ENCODE measurements at regions not wholly inside any gene's neighbourhood (a gene's known extent, or its start where the extent isn't known, plus 50 kb on each side); places are given as distances from the start of the nearest gene placed in this dataset.
"Not testable (repeated sequence)": the region's sequence is repeated elsewhere in the genome, so short reads cannot be mapped to it uniquely, and the experiment has no call there.

GRCh38 chr4:179618966-179619365 is 2176.7 kb upstream of the AGA start:
- FAIRE-seq, result no peak

GRCh38 chr4:179624768-179625181 is 2182.5 kb upstream of the AGA start:
- no peak for FAIRE-seq

GRCh38 chr4:179625406-179625805 is 2183.2 kb upstream of the AGA start:
- FAIRE-seq, result no peak

DNA sequence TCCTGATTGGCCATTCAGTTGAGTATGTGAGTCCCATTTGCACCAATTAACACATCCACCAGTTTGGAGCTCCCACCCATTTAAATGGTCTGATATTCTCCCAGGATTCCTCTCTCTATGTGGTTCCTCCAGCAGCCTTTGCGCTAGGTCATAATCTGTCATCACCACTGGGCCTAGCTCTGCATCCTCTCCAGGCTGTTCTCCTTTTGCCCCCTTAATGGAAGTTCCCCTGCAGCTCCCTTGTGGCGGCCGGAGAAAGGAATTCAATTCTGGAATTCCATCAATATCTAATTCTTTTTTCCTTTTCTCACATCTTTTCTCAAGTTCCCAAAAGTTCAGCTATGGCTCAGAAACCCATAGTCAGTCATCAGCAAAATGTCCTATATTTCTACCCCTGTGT is 2184.4 kb upstream of the AGA start:
- FAIRE-seq, result no peak

DNA sequence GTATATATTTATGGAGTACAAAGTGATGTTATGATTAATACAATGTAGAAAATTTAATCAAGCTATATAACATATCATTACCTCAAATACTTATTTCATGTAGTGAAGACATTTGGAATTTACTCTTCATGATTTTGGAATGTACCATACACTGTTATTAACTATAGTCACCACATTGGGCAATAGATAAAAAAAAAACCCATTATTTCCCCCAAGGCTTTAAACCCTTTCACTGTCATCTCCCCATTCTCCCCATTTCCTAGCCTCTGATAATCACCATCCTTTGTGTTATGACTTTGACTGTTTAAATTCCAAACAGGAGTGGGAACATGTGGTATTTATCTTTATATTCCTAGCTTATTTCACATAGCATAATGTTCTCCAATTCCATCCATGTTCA is 2189.1 kb upstream of the AGA start:
- FAIRE-seq, result no peak

DNA sequence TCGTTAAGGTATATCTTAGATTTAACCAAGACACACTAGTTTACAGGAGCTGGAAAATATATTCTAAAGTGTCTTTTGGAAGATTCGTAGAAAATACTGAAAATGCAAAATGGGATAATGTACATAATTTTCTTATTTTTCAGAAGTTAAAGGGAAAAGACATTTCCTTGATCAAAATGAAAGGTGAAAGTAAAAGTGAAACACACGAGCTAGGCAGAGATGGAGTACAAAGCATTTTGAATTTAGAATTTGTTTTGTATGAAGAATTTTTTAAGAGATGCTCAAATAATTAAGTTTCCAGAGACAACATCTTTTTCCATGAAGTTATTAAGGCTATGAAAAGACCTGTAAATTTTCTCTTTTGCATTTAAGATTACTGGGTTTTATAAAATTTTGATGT is 2192.6 kb upstream of the AGA start:
- no peak for FAIRE-seq

- FAIRE-seq, result no peak
These were observed 2220.3 kb upstream of the AGA start for GRCh38 chr4:179662522-179662921.

GRCh38 chr4:179663641-179664429 is 2221.6 kb upstream of the AGA start:
- no peak for FAIRE-seq

DNA sequence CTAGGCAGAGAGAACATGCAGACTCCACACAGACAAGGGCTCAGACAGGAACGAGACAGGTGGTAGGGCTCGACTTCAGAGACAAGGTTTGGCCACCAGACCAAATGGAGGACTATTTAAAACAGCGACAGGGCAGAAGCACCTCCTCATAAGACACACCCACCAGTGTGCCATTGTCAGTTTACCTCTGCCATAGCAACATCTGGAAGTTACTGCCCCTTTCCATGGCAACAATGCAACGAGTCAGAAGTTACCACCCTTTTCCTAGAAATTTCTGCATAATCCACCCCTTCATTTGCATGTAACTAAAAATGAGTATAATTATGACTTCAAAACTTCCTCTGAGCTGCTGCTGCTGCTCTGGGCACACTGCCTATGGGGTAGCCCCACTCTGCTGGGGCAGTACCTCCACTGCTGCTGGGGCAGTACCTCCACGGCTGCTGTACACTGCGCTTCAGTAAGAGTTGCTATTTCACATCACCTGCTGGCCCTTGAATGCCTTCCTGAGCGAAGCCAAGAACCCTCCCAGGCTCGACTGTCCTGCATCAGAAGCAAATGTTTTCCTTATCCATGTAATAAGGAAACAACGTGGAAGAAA is 2222.3 kb upstream of the AGA start:
- no peak for FAIRE-seq

- FAIRE-seq, result no peak
These were observed 2224.0 kb upstream of the AGA start for GRCh38 chr4:179666226-179666625.

GRCh38 chr4:179671609-179672008 is 2229.4 kb upstream of the AGA start:
- FAIRE-seq, result no peak

DNA sequence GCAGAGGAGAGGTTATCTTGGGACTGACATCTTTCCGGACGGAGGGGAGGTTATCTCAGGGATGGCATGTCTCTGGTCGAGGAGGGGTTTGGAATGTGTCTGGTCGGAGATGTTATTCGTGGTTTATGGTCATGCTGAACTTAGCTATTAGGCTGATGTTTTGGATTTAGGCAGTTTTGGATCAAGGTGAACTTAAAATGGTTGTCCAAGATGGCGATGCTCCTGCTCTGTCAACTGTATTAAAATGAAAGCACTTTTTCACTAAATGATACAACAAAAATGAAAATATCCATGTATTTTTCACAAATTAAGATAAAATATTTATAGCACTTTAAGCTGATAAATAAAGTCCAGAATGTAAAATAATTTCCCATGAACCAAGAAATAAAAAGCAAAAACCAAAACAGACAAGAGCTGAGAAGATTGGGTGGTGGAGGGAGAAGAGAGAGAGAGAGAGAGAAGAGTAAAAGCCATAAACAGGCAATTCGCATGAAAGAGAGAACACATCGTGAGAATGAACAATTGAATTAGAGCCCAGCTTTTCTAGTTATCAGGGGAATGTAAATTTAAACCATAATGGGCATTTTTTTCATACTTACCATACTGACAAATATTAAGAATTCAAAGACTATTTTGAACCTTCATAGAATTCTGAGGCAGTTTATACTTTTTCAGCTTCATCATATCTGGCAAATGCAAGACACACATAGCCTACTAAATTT is 2236.0 kb upstream of the AGA start:
- FAIRE-seq, result no peak

- not testable (repeated sequence) for FAIRE-seq
These were observed 2241.4 kb upstream of the AGA start for GRCh38 chr4:179683661-179684060.

DNA sequence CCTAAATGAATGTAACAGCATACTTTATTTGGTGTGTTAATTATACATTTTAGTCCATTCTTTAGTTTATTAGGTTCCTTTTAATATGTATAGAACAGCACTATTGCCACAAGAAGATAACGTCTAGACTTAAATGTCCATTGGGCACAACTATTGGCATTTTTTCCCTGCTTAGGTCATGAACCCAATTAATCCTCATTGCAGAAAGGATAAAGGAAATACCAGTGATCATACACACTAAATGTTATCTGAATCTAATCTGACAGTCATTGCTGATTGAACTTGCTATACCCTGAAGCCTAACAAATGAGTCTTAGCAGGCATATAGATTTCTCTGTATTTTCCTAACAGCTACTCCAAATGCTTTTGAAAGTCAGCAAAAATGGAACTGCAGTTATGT is 2250.0 kb upstream of the AGA start:
- no peak for FAIRE-seq

DNA sequence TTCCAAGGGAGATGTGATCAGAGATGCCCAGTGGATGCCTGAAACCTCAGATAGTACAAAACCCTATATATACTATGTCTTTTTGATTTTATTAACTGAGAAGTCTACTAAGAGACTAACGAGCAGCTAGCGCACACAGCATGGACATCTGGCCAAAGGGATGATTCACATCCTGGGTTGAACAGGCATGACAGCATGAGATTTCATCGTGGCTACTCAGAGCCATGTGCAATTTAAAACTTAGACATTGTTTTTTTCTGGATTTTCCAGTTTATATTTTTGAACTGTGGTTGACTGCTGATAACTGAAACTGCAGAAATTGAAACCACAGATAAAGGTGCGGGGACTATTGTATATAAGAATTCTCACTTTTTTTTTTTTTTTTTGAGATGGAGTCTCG is 2252.9 kb upstream of the AGA start:
- no peak for FAIRE-seq

DNA sequence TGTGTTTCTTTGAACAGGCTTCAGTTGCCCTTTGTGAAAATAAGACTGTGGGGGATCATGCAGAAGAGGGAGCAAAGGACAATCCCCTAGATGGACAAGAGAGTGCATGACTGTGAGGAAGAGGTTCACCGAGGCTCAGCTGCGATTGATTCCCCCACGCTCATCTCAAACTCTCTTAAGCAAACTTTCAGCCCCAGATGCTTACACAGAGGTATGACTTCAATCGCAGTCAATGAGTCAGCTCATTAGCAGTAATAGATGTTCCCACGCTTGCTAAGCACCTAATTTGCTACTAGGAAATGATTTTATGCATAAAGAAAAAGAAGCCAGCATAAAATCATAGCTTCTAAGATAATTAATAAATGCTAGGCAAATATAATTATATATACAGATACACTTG is 2256.1 kb upstream of the AGA start:
- FAIRE-seq, result no peak

DNA sequence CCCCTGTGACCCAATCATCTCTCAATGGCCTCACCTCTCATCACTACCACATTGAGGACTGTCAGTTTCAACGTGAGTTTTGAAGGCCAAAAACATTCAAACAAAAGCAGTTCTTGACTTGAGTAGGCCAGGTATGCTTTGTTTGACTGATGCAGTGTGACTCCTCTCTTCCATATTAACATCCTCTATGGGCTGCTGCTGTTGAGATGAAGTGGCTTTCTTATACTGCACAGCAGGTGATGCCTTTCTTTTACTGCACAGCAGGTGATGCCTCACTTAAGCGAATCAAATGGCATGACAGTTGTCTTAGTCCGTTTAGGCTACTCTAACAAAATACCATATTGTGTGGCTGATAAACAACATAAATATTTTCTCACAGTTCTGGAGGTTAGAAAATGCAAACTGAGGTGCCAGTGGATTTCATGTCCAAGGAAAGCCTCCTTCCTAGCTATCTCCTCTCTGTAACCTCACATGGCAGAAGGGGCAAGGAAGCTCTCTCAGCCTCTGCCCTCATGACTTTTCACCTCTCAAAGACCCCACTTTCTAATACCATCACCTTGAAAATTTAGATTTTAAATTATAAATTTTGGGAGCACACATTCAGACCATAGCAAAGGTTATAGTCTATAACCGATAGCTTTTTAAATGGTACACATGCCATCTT is 2267.9 kb upstream of the AGA start:
- no peak for FAIRE-seq

GRCh38 chr4:179719766-179720450 is 2277.7 kb upstream of the AGA start:
- FAIRE-seq, result no peak

- FAIRE-seq, result not testable (repeated sequence)
These were observed 2284.3 kb upstream of the AGA start for GRCh38 chr4:179726491-179726890.

- FAIRE-seq, result no peak
These were observed 2286.1 kb upstream of the AGA start for GRCh38 chr4:179728305-179728704.

GRCh38 chr4:179736820-179737219 is 2294.6 kb upstream of the AGA start:
- FAIRE-seq, result not testable (repeated sequence)

DNA sequence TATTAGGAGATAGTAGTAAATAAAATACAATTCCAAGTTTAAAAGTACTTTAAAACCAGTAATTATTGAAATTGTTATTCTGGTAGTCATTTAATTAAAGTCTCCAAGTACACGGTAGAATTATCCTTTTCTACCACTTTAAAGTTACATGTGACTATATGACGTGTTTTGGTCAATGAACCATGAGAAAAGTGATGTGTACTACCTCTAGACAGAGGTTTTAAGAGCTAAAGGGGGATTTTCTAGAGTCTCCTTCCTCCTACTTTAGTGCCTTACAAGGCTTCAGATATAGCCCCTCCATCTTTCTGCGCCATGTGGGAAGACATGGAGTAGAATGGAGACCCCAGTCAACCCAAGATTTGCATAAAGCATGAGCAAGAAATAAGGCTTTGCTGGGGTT is 2296.6 kb upstream of the AGA start:
- FAIRE-seq, result no peak
